H1 (cell line): ENCODE measurements at regions not wholly inside any gene's neighbourhood (a gene's known extent, or its start where the extent isn't known, plus 50 kb on each side); places are given as distances from the start of the nearest gene placed in this dataset.

Experiments
- KDM1A ChIP-seq: fragments of 200-600, 300-600 bp; sonication (generic); IDR thresholded peaks from 2 replicates; pipeline ENCODE4 v1.7.1; 2016; ENCODE audit warnings: mild to moderate bottlenecking, low read length, borderline replicate concordance
- PHF8 ChIP-seq: fragments of 200-600 bp; sonication (generic); conservative IDR thresholded peaks from 2 replicates; pipeline ENCODE4 v1.7.1; 2012; ENCODE audit warnings: low read depth, mild to moderate bottlenecking, inconsistent platforms, low read length, moderate library complexity
- SIX5 ChIP-seq: IDR thresholded peaks from 2 replicates; pipeline ENCODE4 v1.6.1; 2011; ENCODE audit warnings: mild to moderate bottlenecking, low read depth, low read length

DNA sequence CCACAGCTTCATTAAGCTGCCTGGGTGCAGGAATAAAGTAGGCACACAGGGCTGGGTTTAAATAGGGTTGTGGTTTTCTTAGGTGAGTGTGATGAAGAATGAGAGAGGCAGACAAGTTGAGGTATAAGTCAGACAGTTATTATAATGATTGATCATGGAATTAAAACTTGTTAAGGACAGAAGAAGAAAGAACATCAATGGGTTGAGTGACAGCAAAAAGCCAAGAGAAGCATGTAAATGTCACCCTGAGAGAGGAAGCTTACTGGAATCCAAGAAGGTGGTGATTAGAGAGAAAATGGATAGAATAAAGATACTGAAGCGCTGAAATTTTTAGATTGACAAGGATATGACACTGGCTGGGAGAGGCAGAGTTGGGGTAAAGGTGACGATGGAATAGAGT is 325.2 kb upstream of the SLITRK1 start (continued):
- TF ChIP-seq PHF8 (no peak), KDM1A (no peak), SIX5 (no peak)
